Osteocyte (in vitro differentiated cells): ENCODE measurements at regions not wholly inside any gene's neighbourhood (a gene's known extent, or its start where the extent isn't known, plus 50 kb on each side); places are given as distances from the start of the nearest gene placed in this dataset.

Experiments used
- DNase-seq: peaks from one replicate; pipeline ENCODE4 v3.0.0; 2021; ENCODE audit warnings: mixed read lengths; ENCODE audit not compliant: unreplicated experiment; ENCODE audit errors: extremely low spot score
- H3K27ac Mint-ChIP-seq: one replicate; pipeline ENCODE4 v1.8.0; 2021; ENCODE audit warnings: mild to moderate bottlenecking, mixed read lengths; ENCODE audit not compliant: unreplicated experiment
- H3K27me3 Mint-ChIP-seq: one replicate; pipeline ENCODE4 v1.8.0; 2021; ENCODE audit warnings: mixed read lengths; ENCODE audit not compliant: unreplicated experiment
- H3K36me3 Mint-ChIP-seq: one replicate; pipeline ENCODE4 v1.8.0; 2021; ENCODE audit warnings: mixed read lengths; ENCODE audit not compliant: unreplicated experiment
- H3K4me1 Mint-ChIP-seq: one replicate; pipeline ENCODE4 v1.8.0; 2021; ENCODE audit warnings: mixed read lengths; ENCODE audit not compliant: unreplicated experiment
- H3K4me3 Mint-ChIP-seq: one replicate; pipeline ENCODE4 v1.8.0; 2021; ENCODE audit warnings: mild to moderate bottlenecking, moderate library complexity, mixed read lengths; ENCODE audit not compliant: unreplicated experiment
- H3K9me3 Mint-ChIP-seq: one replicate; pipeline ENCODE4 v1.8.0; 2021; ENCODE audit warnings: mixed read lengths; ENCODE audit not compliant: unreplicated experiment
- TF ChIP-seq, protein P1 (sequence below): fragments of 200-600 bp; sonication (generic); IDR thresholded peaks from 2 replicates; pipeline ENCODE4 v1.5.0; 2021; ENCODE audit warnings: antibody characterized with exemption, mild to moderate bottlenecking, moderate library complexity

DNA sequence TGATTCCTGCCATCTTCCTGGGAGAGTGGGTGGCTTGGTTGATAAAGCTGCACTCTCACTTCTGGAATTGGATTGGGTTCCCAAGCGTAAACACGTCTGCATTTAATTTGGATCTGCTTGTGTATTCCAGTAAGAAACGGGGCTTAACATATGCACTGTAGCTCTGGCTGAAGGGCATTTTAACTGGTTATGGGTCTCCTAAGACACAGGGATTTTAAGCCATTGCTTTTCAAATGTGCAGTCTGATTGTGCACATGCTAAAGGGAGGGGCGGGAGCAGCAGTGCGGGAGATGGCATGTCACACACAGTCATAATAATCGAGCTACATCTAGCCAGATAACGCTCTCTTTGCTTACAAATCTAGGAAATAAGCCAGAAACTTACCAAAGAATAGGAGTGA lies 247.3 kb upstream of the LYZL1 start:
- DNase-seq = no peak
- Mint-ChIP-seq H3K36me3 (no peaks in the 10 kb centered on the region), H3K4me3 (no peak overlapping the region), H3K9me3 (peaks cover 18% of the 10 kb centered on the region), H3K4me1 (peaks cover 32% of the 10 kb centered on the region), H3K27ac (no peak overlapping the region), H3K27me3 (no peaks in the 10 kb centered on the region)
- TF ChIP-seq, protein P1, sequence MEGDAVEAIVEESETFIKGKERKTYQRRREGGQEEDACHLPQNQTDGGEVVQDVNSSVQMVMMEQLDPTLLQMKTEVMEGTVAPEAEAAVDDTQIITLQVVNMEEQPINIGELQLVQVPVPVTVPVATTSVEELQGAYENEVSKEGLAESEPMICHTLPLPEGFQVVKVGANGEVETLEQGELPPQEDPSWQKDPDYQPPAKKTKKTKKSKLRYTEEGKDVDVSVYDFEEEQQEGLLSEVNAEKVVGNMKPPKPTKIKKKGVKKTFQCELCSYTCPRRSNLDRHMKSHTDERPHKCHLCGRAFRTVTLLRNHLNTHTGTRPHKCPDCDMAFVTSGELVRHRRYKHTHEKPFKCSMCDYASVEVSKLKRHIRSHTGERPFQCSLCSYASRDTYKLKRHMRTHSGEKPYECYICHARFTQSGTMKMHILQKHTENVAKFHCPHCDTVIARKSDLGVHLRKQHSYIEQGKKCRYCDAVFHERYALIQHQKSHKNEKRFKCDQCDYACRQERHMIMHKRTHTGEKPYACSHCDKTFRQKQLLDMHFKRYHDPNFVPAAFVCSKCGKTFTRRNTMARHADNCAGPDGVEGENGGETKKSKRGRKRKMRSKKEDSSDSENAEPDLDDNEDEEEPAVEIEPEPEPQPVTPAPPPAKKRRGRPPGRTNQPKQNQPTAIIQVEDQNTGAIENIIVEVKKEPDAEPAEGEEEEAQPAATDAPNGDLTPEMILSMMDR = no peak

DNA sequence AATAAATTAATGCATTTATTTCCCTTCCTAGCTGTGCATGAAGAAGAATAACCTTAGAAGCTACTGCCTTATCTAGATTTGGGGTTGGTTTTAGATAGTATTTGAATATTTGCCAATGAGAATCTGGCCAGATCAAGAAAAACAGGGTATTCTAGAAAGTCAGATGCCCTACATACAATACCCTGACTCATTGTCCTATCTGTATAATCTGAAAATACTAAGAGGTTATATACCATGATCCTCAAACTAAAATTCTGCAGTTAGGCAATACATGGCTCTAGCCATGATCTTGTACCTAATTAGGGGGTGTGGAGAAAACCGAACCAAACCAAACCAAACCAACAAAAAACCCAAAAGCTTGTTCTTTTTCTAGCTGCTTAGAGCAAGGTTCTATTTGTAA lies 240.4 kb upstream of the LYZL1 start:
- H3K36me3 Mint-ChIP-seq = peaks cover 1% of the 10 kb centered on the region
- H3K27ac Mint-ChIP-seq = no peak overlapping the region
- no peaks in the 10 kb centered on the region for H3K27me3 Mint-ChIP-seq
- no peak overlapping the region for H3K4me3 Mint-ChIP-seq
- TF ChIP-seq, protein P1 = no peak
- H3K4me1 Mint-ChIP-seq = peaks cover 15% of the 10 kb centered on the region
- DNase-seq = no peak
- H3K9me3 Mint-ChIP-seq = peaks cover 3% of the 10 kb centered on the region

DNA sequence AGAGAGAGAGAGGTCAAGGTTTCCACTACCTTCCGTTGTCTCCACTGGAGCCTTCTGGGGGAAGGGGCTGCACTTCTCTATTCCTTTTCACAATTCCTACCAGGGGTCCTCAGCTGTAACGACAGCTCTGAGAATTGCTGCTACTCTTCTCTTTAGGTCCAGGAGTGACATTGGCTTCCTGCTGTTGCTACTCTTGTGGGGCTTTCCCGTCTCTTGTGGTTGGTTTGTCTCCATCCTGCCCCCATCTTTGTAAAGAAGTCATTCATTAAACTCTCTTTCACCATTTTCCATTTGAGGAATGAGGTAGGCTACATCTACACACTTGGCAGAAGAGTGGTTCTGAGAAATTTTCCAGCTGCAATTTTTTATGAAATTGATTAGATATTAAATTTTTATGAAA lies 238.8 kb upstream of the LYZL1 start:
- peaks cover 3% of the 10 kb centered on the region for H3K9me3 Mint-ChIP-seq
- TF ChIP-seq, protein P1 = no peak
- no peak overlapping the region for H3K4me3 Mint-ChIP-seq
- H3K27me3 Mint-ChIP-seq = no peaks in the 10 kb centered on the region
- peaks cover 15% of the 10 kb centered on the region for H3K4me1 Mint-ChIP-seq
- no peak for DNase-seq
- peaks cover 1% of the 10 kb centered on the region for H3K36me3 Mint-ChIP-seq
- no peak overlapping the region for H3K27ac Mint-ChIP-seq

DNA sequence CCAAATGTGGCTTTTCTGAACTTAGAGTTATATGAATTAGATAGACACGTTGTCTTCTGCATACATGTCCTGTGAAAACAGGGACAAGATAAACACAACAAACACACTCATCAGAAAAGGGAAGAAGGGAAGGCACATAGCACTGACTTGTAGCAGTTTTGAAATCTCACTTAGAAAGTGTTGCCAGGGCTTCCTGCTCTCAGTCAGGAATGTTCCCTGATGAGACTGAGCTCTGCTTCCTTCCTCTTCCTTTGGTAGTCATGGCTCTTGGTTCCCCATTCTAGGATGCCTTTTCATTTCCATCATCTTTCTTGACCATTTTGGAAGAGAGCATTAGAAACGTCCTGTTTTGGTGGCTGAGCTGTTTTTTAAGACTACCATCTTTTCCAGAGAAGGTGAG lies 233.8 kb upstream of the LYZL1 start:
- TF ChIP-seq, protein P1 = no peak
- Mint-ChIP-seq H3K27me3 (peaks cover 2% of the 10 kb centered on the region), H3K4me1 (peaks cover 5% of the 10 kb centered on the region), H3K36me3 (peaks cover 1% of the 10 kb centered on the region), H3K4me3 (no peak overlapping the region), H3K9me3 (peaks cover 3% of the 10 kb centered on the region), H3K27ac (no peak overlapping the region)
- DNase-seq = no peak

DNA sequence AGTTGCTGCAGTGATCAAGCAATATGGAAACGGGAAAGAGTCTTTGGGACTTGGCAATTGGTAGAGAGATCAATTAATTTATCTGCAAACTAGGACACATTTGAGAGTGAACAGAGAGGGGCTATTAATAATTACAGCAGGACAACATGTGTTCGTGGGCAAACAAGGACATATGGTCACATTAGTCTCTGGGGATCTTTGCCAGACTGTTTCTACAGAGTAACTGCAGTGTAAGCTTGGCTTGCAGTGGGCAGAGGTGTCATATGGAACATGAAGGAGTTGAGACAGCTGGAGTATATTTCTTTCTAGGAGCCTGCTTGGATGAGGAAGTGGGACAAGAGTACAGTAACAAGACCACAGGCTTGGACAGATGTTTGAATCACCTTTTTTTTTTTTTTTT lies 232.1 kb upstream of the LYZL1 start:
- Mint-ChIP-seq H3K9me3 (no peaks in the 10 kb centered on the region), H3K27me3 (peaks cover 2% of the 10 kb centered on the region), H3K27ac (no peak overlapping the region), H3K4me3 (no peak overlapping the region), H3K4me1 (no peaks in the 10 kb centered on the region), H3K36me3 (no peaks in the 10 kb centered on the region)
- DNase-seq = no peak
- TF ChIP-seq, protein P1 = no peak
